Suppressor macrophage treated with lipopolysaccharide for 1 hour (primary cell): ENCODE measurements at regions not wholly inside any gene's neighbourhood (a gene's known extent, or its start where the extent isn't known, plus 50 kb on each side); places are given as distances from the start of the nearest gene placed in this dataset.
A peak's percentile ranks its signal among the peaks of the same experiment; 100 is the strongest.
"Not testable (repeated sequence)": the region's sequence is repeated elsewhere in the genome, so short reads cannot be mapped to it uniquely, and the experiment has no call there.

Experiments
- DNase-seq, 3 donors: peaks; one replicate each; pipeline ENCODE4 v3.0.0-alpha.2; 2020 to 2022

DNA sequence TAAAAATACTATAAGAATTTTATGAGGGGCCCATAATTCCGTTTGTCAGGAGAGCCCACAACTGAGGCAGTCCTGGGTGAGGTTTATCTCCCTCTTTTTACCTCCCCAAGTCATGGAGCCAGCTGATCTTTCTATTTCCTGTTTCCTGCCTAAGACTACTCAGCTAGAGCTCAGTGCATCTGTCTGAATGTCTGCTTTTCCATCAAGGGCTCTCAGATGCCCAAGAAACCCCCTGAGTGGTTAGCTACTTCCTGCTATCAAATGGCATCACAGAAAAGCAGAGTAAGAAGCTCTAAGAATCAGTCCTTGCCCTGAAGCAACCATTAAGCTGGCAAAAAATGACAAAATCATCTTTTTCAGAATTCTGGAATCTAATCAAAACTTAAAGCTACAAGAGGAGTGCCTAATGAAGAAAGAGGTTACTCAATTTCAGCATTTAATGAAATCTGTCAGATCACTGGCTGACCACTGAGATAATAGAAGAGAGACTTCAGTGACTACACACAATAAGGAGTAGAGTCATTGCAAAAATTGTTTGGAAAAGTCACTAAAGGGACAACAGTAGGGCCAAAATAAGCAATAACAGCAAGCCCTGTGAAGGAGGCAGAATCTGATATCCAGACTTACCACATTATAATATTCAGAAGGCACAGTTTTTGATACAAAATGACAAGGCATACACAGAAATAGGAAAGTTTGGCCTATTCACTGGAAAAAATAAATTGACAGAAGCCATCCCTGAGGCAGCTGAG, 150.1 kb downstream of the CYB561 start:
- DNase-seq, result no peak

DNA sequence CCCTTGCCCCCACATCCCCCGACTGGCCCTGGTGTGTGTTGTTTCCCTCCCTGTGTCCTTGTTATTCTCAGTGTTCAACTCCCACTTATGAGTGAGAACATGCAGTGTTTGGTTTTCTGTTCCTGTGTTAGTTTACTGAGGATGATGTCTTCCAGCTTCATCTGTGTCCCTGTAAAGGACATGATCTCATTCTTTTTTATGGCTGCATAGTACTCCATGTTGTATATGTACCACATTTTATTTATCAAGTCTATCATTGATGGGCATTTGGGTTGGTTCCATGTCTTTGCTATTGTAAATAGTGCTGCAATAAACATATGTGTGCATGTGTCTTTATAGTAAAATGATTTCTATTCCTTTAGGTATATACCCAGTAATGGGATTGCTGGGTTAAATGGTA, 147.2 kb downstream of the CYB561 start:
- not testable (repeated sequence) for DNase-seq

DNA sequence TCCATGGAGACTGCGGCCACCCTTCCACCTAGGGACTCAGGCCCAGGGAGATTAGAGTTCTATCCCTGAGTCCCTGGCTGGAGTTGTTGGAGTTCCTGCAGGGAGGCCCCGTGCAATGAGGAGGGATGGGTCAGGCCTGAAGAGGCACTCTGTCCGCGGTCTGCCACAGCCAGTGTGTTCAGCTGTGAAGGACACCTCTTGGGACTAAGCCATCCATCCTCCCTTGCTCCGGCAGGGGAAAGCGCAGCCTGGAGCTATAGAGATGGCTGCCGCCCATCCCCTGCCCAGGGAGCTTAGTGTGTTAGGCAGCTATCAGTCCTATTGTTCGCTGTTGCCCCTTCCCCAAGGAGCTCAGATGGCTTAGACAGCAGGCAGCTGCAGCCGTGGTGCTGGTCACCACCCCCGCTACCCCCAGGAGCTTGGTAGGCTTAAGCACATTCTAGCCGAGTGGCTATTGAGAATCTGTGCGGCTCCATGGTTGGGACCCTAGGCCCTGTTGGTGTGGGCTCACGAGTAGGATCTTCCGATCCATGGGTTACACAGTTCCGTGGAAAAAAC, 141.3 kb downstream of the CYB561 start:
- no peak for DNase-seq

DNA sequence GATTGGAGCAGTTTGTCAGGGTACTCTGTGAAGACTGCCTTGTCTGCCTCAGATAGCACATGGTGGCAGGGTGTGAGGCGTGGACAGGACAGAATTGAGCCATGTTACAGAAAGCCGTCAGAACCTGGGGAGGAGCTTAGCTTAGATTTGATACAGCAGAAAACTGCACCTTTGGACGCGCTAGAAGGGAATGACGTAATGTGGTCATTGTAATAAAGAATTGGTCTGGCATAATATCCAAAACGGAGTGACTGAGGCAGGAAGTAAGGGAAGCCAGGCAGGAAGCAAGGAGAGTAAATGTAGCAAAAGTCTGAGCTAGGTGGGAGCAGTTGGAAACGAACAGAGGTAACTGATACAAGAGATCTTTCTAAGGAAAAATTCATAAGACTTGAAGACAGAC, 140.2 kb downstream of the CYB561 start:
- no peak for DNase-seq

DNA sequence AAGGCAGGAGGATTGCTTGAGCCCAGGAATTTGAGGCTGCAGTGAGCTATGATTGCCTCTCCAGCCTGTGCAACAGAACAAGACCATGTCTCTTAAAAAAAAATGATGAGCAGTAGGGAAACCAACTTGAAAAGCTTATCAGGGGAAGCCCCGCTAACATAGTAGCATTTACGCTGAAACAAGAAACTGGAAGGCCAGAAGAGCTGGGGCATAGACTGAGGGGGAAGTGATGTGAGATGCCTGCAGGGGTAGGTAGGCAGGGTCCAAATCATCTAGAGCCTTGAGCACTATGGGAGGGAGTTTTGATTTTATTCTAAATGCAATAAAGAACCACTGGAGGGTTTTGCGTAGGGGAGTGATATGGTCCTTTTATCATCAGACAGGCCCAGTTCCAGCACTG, 139.3 kb downstream of the CYB561 start:
- DNase-seq, result no peak

DNA sequence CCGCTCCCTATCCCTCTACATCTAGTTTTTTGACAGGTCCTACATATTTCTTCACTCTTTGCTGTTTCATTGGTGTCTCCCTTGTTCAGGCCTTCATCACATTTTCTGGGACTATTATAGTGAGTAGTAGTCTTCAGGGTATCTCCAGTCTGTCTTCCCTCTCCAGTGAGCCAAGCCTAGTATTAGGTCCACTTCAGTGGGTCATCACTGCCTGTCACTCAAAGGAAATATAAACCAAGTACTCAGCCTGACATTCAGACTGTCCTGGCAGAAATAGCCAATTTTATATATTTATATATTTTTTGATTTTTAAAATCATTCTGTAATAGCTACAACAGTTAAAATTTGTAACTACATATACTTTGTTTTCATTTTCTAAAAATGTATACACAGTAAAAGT, 137.8 kb downstream of the CYB561 start:
- DNase-seq, result no peak

DNA sequence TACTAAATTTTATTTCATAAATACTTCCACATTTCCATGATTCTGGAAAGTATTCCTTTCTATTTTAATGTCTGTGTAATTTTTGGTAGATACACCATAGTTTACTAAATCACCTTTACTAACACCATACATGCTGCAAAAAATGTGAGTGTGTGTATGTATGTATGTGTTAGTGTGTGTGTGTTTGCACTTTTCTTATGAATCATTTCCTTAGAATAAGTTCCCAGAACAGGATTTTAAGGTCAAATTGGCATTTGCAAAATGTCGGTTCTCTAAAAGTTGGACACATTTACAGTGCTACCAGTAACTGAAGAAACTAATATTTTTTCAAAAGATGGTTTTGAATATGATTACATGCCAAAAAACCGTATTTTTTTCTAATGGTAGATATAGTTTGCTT, 137.1 kb downstream of the CYB561 start:
- peak; percentile 28 to 64 (median 63) for DNase-seq

DNA sequence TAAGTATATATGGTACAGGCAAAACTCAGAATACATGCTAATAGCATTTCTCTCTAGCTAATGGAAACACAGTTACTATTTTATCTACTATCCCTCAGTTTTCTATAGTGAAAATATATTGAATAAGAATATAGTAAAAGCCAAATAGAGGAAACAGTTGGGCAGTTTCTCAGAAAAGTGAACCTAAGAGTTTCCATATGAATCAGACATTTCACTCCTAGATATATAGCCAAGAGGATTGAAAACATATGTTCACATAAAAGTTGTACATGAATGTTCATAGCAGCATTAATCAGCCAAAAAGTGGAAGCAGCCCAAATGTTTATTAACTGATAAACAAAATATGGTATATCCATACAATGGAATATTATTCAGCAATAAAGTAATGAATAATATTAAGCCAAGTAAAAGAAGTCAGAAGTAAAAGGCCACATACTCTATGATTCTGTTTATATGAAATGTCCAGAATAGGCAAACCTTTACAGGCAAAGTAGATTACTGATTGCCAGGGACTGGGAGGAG, 134.6 kb downstream of the CYB561 start:
- peak; percentile 10 to 59 (median 54) for DNase-seq

DNA sequence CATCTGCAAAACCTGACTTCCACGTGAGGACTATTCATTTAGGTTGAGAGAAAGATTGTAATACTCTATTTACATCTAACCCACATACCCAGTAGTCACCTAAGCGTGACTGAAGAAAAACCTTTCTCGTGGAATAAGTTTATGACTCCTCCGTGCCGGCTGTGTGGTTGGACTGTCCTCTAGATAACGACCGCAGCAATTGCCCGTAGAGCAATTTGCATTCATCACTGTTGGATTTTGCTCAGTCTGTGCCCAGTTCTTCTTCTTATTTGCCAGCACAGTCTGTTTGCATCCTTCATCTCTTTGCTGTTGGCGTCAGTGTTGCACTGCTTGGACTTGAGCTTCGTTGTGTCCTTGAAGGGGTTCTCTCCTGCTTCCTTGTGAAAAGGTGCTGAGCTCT, 131.3 kb downstream of the CYB561 start:
- peak in 1 of 3 donors; percentile 13 for DNase-seq

DNA sequence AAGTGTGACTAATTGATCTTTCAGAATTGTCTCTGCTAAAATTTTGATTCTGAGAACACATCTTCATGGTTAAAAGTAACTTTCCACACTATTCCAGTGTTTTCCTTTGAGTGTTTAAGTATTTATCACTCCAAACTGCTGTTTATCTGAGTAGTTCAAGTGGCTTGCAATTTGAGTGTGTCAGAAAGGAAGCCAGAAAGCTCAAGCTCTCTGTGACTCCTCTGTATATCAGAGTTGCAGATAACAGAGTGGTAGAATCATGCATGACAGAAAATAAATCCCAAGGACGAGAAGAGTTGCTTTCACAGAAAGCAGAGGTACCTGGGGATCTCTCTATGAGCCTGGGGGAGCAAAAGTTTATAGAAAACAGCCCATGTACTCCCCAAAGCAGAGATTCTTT, 130.0 kb downstream of the CYB561 start:
- DNase-seq, result peak in 1 of 3 donors; percentile 2

DNA sequence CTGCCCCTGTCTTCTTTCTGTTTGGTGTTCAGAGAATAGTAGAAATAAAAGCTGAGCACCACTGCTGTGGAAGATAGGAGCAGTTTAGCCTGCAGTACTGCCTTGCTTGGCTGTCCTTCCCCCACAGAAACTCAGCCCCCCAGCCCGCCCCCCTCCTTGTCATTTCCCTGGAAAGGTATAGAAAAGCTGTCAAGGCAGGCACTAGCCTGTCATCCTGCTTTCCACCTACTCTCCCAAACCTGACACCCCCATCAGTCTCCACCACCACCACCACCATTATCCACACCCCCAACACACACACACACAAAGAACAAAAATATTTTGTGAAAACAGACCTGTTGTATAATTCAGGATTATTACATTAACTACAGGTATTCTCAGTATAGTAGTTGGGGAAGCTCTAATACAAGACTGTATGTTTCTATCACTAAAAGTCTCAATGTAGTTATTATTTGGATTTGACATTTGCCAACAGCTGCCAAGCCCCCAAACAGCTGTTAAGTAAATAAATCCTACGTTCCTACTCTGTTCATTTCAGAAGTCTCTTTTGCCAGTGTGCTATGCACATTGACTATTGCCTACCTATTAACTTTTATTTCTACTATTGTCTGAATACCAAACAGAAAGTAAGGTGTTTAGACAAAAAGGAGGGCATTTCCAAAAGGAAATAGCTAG, 128.8 kb downstream of the CYB561 start:
- no peak for DNase-seq

DNA sequence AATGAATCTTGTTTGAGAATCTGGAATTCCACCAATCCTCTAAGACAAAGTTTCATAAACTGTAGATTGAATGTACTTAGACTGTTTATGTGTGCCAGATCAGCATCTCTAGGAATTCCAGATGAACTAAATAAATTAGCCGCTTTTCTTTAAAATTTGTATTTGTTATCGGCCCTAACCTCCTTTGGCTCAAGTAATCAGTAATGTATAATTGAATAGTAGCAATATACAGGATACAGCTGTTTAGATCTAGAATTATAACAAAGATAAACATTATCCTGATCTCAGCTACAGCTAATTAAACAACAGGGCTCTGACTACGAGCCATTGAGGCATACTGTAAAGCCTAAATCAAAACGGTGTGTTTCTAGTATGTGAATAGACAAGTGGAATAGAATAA, 120.3 kb downstream of the CYB561 start:
- no peak for DNase-seq

DNA sequence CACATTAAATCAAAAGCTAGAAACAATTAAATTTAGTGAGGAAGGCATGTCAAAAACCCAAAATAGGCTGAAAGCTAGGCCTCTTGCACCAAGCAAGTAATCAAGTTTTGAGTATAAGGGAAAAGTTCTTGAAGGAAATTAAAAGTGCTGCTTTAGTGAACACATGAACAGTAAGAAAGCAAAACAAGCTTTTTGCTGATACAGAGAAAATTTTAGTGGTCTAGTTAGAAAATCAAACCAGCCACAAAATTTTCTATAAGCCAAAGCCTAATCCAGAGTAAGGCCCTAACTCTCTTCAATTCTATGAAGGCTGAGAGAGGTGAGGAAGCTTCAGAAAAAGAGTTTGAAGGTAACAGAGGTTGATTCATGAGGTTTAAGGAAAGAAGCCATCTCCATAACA, 116.2 kb downstream of the CYB561 start:
- no peak for DNase-seq

DNA sequence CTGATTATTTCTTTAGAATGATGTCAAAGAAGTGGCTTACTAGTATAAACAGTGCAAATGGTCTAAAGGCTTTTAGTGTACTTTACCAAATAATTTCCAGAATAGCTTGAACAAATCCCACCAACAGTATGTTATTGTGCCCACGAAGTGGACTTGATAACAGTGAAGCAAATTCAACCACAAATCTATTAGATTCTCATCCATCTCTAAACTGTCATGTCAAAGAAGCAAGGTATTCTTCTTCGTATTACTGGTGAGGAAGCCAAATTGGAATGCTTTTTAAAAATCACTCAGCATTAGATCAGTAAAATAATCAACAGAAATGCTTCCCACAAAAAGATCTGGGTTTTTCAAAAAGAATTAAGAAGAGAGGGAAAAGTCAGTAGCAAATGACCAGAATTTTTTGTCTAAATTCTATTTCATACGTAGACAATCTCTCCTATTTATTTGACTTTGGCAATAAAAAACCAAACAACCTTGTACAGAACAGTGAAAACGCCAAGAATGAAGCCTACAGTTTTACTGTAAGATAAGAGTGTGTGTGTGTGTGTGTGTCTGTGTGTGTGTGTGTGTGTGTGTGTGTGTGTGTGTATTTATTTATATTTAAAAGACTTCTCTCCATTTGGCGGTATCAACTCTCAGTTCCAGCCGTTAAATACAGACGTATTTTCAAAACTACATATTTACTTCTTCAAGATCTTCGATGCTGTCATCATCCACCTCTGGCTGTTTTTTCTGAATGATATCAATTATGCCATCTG, 114.6 kb downstream of the CYB561 start:
- no peak for DNase-seq

DNA sequence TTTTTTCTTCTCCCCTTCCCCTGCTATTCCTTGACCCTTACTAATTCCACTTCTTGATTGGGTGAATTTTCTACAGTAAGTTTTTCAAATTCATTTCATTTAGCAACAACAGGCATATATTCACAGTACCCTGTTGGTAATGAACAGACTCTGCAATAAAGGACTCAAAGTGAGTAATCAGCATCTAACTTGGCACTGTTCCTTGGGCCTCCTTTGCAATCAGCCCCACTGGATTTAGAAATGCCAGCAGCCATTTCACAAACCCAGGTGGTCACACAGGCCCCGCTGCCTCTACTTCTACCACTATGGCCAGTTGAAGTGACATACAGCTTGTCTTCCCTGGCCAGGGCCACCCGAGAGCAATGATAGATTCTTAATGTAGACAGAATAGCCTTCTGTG, 113.8 kb downstream of the CYB561 start:
- no peak for DNase-seq

DNA sequence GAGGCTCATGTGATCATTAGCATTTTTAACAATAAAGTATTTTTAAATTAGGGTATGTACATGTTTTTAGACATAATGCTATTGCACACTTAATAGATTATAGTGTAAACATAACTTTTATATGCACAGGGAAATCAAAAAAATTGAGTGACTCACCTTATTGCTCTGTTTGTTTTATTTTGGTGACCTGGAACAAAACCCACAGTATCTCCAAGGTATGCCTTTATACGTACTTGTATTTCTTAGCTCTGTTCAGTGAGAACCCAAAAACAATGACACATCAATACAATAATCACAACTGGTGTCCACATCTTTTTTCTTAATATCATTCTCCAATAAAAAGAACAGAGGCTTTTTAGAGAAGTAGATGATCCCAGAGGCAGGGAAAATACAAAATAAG, 112.2 kb downstream of the CYB561 start:
- no peak for DNase-seq

DNA sequence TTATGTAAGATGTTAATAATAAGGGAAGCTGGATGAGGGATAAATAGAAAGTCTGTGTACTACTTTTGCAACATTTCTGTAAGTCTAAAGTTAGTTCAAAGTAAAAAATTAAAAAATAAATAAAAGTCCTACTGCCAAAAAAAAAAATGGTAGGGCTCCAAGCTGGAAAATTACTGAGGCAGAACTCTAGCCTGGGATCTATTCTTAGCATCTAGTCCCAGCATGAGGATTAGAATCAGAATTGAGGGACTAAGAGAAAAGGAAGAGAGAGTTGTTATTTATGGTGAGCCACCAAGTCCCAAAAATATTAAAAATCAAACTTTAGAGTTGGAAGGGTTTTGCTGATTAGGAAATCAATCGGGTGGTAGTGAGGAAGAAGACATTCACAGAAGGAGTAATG, 110.3 kb downstream of the CYB561 start:
- DNase-seq, result no peak

DNA sequence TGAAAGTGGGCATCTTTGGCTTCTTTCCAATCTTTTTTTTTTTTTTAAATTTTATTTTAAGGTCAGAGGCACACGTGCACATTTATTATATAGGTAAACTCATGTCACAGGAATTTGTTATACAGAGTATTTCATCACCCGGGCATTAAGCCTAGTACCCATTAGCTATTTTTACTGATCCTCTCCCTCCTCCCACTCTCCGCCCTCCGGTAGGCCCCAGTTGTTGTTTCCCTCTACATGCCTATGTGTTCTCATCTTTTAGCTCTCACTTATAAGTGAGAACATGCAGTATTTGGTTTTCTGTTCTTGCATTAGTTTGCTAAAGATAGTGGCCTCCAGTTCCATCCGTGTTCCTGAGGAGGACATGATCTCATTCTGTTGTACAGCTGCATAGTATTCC, 108.5 kb downstream of the CYB561 start:
- no peak for DNase-seq

DNA sequence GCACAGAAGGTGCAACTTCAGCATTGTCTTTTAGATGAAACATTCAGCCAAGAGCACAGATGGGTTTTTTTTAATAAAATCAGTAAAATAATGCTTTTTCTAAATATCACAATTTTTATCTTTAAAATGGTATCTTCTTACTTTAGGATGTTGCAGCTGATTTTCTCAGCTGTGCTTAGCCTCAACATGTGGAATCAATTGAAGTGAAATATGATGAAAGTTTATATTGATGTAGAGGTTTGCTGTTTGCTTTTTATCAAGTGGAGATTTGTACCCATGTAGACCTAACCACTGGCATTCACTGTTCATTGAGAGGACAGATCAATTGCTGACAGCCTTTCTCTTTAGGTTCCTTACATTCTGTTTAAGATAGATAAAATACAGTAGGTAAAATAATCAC, 107.8 kb downstream of the CYB561 start:
- DNase-seq, result no peak

DNA sequence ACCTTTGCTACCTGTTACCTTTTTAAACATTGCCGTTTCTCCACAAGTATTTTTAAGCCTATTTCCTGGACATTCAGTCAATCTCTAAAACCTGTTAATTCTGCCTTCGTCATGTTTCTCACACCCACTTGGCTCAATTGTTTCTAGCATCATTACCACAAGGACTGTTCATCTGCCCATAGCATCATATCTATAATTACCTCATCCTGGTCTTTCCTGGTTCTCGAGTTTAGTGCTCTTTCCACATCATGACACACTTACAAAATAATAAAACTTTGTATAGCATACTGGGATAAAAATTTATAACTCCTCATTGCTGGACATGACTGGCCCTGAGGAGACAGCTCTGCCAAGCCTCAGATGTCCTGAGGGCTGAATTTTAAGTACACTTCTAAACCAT, 104.8 kb downstream of the CYB561 start:
- peak; percentile 27 to 64 (median 44) for DNase-seq

DNA sequence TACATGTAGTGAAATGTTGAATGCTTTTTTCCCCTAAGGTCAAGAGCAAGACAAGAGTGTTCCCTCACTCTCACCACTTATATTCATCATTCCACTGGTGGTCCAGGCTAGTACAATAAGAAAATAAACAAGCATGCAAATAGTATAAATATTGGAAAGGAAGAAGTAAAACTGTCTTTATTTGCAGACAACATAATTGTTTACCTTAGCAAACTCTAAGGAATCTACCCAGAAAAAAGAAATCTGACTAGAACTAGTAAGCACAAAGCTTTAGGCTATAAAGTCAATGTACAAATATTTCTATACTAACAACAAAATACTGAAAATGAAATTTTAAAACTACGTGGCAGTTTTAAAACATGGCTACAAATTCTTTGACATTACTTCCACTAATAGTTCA, 101.7 kb downstream of the CYB561 start:
- DNase-seq, result no peak

DNA sequence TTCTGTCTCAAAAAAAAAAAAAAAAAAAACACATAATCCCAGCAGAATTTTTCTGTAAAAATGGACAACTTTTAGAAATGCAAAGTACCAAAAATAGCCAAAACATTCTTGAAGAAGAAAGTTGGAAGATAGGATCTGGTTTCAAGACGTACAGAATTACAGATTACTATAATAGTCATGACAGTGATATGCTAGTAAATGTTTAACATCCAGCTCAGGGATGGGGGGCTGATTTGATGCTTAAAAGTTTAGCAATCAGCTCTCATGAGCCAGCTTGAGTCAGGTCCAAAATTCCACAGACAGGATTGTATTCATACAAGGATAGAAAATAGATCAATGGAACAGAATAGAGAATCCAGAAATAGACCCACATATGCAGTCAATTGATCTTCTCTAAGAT, 100.5 kb downstream of the CYB561 start:
- no peak for DNase-seq

DNA sequence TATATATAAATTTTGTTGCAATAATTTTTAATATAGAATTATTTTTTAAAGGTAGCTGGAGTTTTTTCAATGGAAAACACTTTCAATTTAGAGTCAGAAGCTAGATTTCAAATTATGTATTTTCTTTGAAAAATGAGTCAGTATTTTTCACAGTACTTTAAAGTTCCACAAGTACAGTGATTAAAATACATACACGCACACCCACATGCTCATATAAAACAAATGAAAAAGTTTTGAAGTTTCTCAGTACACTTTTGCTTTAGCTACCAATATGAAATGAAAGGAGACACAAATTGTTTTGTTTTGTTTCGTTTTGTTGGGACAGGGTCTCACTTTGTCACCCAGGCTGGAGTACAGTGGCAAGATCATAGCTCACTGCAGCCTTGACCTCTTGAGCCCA, 98.6 kb downstream of the CYB561 start:
- DNase-seq, result no peak
